Kidney glomerular epithelial cell (primary cell): ENCODE measurements at regions not wholly inside any gene's neighbourhood (a gene's known extent, or its start where the extent isn't known, plus 50 kb on each side); places are given as distances from the start of the nearest gene placed in this dataset.
"Not testable (repeated sequence)": the region's sequence is repeated elsewhere in the genome, so short reads cannot be mapped to it uniquely, and the experiment has no call there.

Experiments used
- DNase-seq: peaks from one replicate; lab custom pipeline; 2025; lab: John Stamatoyannopoulos, UW

- peak; percentile 68 for DNase-seq
Observed at GRCh38 chr7:125256446-125256845, 326.8 kb upstream of the POT1 start.

GRCh38 chr7:125255810-125256209 lies 326.2 kb upstream of the POT1 start:
- no peak for DNase-seq

GRCh38 chr7:125254566-125254965 lies 324.9 kb upstream of the POT1 start:
- DNase-seq: no peak

- DNase-seq: peak; percentile 29
Observed at GRCh38 chr7:125253452-125254190, 324.0 kb upstream of the POT1 start.

- DNase-seq: no peak
Observed at GRCh38 chr7:125247514-125248098, 318.0 kb upstream of the POT1 start.

- no peak for DNase-seq
Observed at GRCh38 chr7:125246706-125247105, 317.1 kb upstream of the POT1 start.

- DNase-seq: no peak
Observed at GRCh38 chr7:125241548-125241947, 311.9 kb upstream of the POT1 start.

- no peak for DNase-seq
Observed at GRCh38 chr7:125222596-125222995, 293.0 kb upstream of the POT1 start.

GRCh38 chr7:125218076-125218475 lies 288.5 kb upstream of the POT1 start:
- no peak for DNase-seq

- no peak for DNase-seq
Observed at GRCh38 chr7:125201002-125201401, 271.4 kb upstream of the POT1 start.

GRCh38 chr7:125197731-125198393 lies 268.2 kb upstream of the POT1 start:
- DNase-seq: no peak

GRCh38 chr7:125195156-125195555 lies 265.5 kb upstream of the POT1 start:
- no peak for DNase-seq

GRCh38 chr7:125193263-125193662 lies 263.6 kb upstream of the POT1 start:
- no peak for DNase-seq

- DNase-seq: no peak
Observed at GRCh38 chr7:125184801-125185200, 255.2 kb upstream of the POT1 start.

- DNase-seq: not testable (repeated sequence)
Observed at GRCh38 chr7:125181569-125182267, 252.1 kb upstream of the POT1 start.

GRCh38 chr7:125173571-125173970 lies 243.9 kb upstream of the POT1 start:
- no peak for DNase-seq

- no peak for DNase-seq
Observed at GRCh38 chr7:125169088-125169487, 239.5 kb upstream of the POT1 start.

GRCh38 chr7:125154930-125155329 lies 225.3 kb upstream of the POT1 start:
- no peak for DNase-seq

- DNase-seq: no peak
Observed at GRCh38 chr7:125149151-125149550, 219.5 kb upstream of the POT1 start.

- no peak for DNase-seq
Observed at GRCh38 chr7:125147047-125147446, 217.4 kb upstream of the POT1 start.

GRCh38 chr7:125136755-125137532 lies 207.3 kb upstream of the POT1 start:
- DNase-seq: no peak

GRCh38 chr7:125136341-125136740 lies 206.7 kb upstream of the POT1 start:
- DNase-seq: no peak
